HEK293T (cell line): ENCODE measurements at regions not wholly inside any gene's neighbourhood (a gene's known extent, or its start where the extent isn't known, plus 50 kb on each side); places are given as distances from the start of the nearest gene placed in this dataset.

Source experiments
- CTCF ChIA-PET: fragments of 350-600 bp; formaldehyde crosslinking; extraction: SDS; loops from one replicate; lab custom pipeline; 2021; ENCODE audit warnings: antibody characterized with exemption, inconsistent platforms; lab: Yijun Ruan, JAX
- POLR2A ChIA-PET: fragments of 350-600 bp; formaldehyde crosslinking; extraction: SDS; loops from one replicate; lab custom pipeline; 2020; ENCODE audit warnings: antibody characterized with exemption, inconsistent platforms; lab: Yijun Ruan, JAX
- DNase-seq: peaks from one replicate; pipeline ENCODE4 v3.0.0; 2012; ENCODE audit warnings: mixed read lengths; ENCODE audit errors: extremely low spot score
- ARNT ChIP-seq: fragments of 450-650 bp; IDR thresholded peaks from 2 replicates; pipeline ENCODE4 v1.6.1; 2017; ENCODE audit warnings: mild to moderate bottlenecking
- BHLHE40 ChIP-seq: fragments of 450-650 bp; IDR thresholded peaks from 2 replicates; pipeline ENCODE4 v1.6.1; 2016; ENCODE audit warnings: mild to moderate bottlenecking, moderate library complexity, borderline replicate concordance
- CTBP1 ChIP-seq: fragments of 450-650 bp; IDR thresholded peaks from 2 replicates; pipeline ENCODE4 v1.6.1; 2016; ENCODE audit warnings: borderline replicate concordance
- ELF4 ChIP-seq: fragments of 450-650 bp; IDR thresholded peaks from 2 replicates; pipeline ENCODE4 v1.6.1; 2017; ENCODE audit warnings: antibody characterized with exemption
- FOXA1 ChIP-seq: fragments of 450-650 bp; IDR thresholded peaks from 2 replicates; pipeline ENCODE4 v1.6.1; 2016; ENCODE audit warnings: mild to moderate bottlenecking
- FOXK2 ChIP-seq: fragments of 450-650 bp; IDR thresholded peaks from 2 replicates; pipeline ENCODE4 v1.6.1; 2016; ENCODE audit warnings: mild to moderate bottlenecking
- FOXM1 ChIP-seq: fragments of 450-650 bp; IDR thresholded peaks from 2 replicates; pipeline ENCODE4 v1.6.1; 2017; ENCODE audit warnings: mild to moderate bottlenecking, borderline replicate concordance
- HDGF ChIP-seq: fragments of 450-650 bp; IDR thresholded peaks from 2 replicates; pipeline ENCODE4 v1.6.1; 2017; ENCODE audit warnings: antibody characterized with exemption, borderline replicate concordance
- L3MBTL2 ChIP-seq: fragments of 450-650 bp; conservative IDR thresholded peaks from 2 replicates; pipeline ENCODE4 v1.6.1; 2016; ENCODE audit warnings: mild to moderate bottlenecking
- LEF1 ChIP-seq: fragments of 450-650 bp; IDR thresholded peaks from 2 replicates; pipeline ENCODE4 v1.6.1; 2017; ENCODE audit warnings: mild to moderate bottlenecking, borderline replicate concordance
- NFRKB ChIP-seq: fragments of 450-650 bp; IDR thresholded peaks from 2 replicates; pipeline ENCODE4 v1.6.1; 2016; ENCODE audit warnings: mild to moderate bottlenecking, moderate library complexity
- PKNOX1 ChIP-seq: fragments of 450-650 bp; IDR thresholded peaks from 2 replicates; pipeline ENCODE4 v1.6.1; 2016
- SP1 ChIP-seq: fragments of 450-650 bp; IDR thresholded peaks from 2 replicates; pipeline ENCODE4 v1.6.1; 2017
- SUZ12 ChIP-seq: fragments of 450-650 bp; IDR thresholded peaks from 2 replicates; pipeline ENCODE4 v1.6.1; 2016; ENCODE audit warnings: mild to moderate bottlenecking
- TARDBP ChIP-seq: fragments of 450-650 bp; IDR thresholded peaks from 2 replicates; pipeline ENCODE4 v1.6.1; 2016
- ZNF384 ChIP-seq: fragments of 450-650 bp; IDR thresholded peaks from 2 replicates; pipeline ENCODE4 v1.6.1; 2016

DNA sequence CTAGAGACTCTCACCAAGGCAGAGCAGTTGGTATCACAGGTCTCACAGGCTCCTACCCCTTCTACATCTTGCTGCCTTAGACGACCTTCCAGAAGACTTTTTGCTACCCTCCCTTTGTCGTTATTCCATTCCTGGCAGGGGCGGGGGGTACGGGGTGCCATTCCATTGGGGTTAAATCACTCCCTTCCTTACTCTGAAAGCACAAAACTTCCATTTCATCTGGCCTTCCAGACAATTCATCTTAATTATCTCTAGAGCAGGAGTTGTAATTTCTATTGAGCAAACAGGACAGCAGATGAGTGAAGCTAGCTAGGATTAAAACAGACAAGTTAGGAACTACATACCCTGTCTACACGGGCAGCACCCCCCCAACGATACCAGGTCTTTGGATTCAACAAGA is 276.2 kb upstream of the TANK start:
- POLR2A ChIA-PET: no interaction called here
- no peak for DNase-seq
- CTCF ChIA-PET: no interaction called here
- TF ChIP-seq BHLHE40 (no peak), TARDBP (no peak), FOXA1 (no peak), NFRKB (no peak), FOXM1 (no peak), ARNT (no peak), L3MBTL2 (no peak), FOXK2 (no peak), SP1 (no peak), ZNF384 (no peak), LEF1 (no peak), PKNOX1 (no peak), SUZ12 (no peak), CTBP1 (no peak), ELF4 (no peak), HDGF (no peak)

GRCh38 chr2:160889439-160890170 is 270.6 kb upstream of the TANK start:
- no peak for TF ChIP-seq L3MBTL2
- no peak for TF ChIP-seq FOXM1
- no peak for TF ChIP-seq BHLHE40
- no peak for TF ChIP-seq PKNOX1
- no peak for TF ChIP-seq LEF1
- no peak for TF ChIP-seq CTBP1
- TF ChIP-seq SUZ12: no peak
- no peak for TF ChIP-seq TARDBP
- no peak for TF ChIP-seq ARNT
- TF ChIP-seq NFRKB: no peak
- no peak for TF ChIP-seq ZNF384
- no peak for TF ChIP-seq HDGF
- no peak for TF ChIP-seq FOXA1
- TF ChIP-seq FOXK2: no peak
- TF ChIP-seq ELF4: no peak
- ChIA-PET CTCF (interaction anchor here (0.7 kb wide), 1 partner anchor 197 kb away, joined by 3 read pairs; no protein-coding TSS in a partner anchor), POLR2A (no interaction called here)
- DNase-seq: no peak

DNA sequence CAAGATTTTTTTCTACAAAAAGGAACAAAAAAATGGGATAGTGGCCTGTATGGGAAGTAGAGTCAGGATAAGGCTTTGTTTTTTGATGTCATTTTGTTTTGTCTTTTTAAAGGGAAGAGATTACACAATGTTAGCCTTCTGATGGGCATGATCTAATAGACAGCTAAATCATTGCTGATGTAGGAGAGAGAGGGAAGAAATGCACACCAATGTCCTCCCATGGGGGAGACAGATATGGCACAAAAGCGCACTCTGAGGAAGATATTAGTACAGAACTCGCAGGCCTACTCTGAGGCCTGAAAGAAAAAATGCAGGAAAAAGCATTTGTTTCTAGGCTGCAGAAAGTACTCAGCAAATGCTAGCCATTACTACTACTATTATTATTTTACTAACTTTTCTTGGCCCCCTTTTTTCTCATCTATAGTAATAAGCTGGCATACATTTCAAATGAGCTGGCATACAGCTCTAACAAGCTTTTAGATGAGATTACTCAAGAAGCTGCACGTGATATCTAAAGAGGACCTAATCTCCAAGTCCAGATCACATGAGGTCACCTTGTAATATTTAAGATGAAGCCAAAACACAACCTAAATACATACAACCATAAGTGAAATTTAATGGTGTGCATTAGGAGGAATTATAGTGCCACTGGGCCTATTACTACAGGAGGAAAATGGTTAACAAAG is 269.4 kb upstream of the TANK start:
- ChIA-PET POLR2A (no interaction called here), CTCF (no interaction called here)
- no peak for DNase-seq
- TF ChIP-seq FOXA1 (no peak), LEF1 (no peak), FOXK2 (no peak), ELF4 (no peak), FOXM1 (no peak), ARNT (no peak), SUZ12 (no peak)

DNA sequence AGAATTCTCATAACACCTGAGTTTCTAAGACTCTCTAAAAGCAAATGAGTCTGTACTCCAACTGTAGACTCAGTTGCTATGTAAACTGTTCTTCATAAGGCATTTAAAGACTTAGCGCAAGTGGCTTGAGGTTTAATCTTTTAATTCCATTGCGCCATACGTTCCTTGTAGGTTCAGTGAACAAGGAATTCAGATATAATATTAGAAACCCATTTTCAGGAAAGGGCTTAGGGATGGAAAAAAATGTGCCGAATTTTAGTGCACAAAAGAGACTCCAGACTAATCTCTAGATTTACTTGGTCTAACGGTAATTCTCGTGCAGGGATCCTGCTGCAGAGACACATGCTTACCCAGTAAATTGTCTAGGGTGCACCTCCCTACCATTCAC is 268.9 kb upstream of the TANK start:
- POLR2A ChIA-PET: no interaction called here
- TF ChIP-seq NFRKB (no peak), L3MBTL2 (no peak), CTBP1 (no peak), ARNT (no peak), LEF1 (no peak), TARDBP (no peak), BHLHE40 (no peak), SP1 (no peak), FOXM1 (no peak), HDGF (no peak), ELF4 (no peak), FOXK2 (no peak), FOXA1 (no peak), ZNF384 (no peak), SUZ12 (no peak), PKNOX1 (no peak)
- CTCF ChIA-PET: no interaction called here
- no peak for DNase-seq

- ChIA-PET CTCF (no interaction called here), POLR2A (no interaction called here)
- no peak for TF ChIP-seq TARDBP
- TF ChIP-seq CTBP1: no peak
- no peak for TF ChIP-seq SP1
- no peak for TF ChIP-seq ARNT
- no peak for TF ChIP-seq FOXA1
- TF ChIP-seq ZNF384: no peak
- no peak for TF ChIP-seq FOXK2
- TF ChIP-seq FOXM1: no peak
- TF ChIP-seq PKNOX1: no peak
- DNase-seq: no peak
Observed at GRCh38 chr2:160892204-160892603, 268.0 kb upstream of the TANK start.
